ENCODE measurements at regions not wholly inside any gene's neighbourhood (a gene's known extent, or its start where the extent isn't known, plus 50 kb on each side); places are given as distances from the start of the nearest gene placed in this dataset.

- ChIA-PET CTCF (interaction anchor here (0.6 to 2.7 kb wide), 5 partner anchors 39 to 299 kb away, joined by 3 to 8 read pairs (median 3); no protein-coding TSS in a partner anchor), POLR2A (no interaction called here)
- no peaks in the 10 kb centered on the region for H3K36me3 ChIP-seq (ENCODE audit: control insufficient read depth in 2 of 2, insufficient read depth in 1 of 2, low read length in 2 of 2)
- H3K27ac ChIP-seq (ENCODE audit: extremely low read depth, low read depth, low read length): no peak overlapping the region
- no peak for TF ChIP-seq ZFP69B (tag by site-specific recombination; IDR thresholded peaks at IDR 0.05)
- no peak for TF ChIP-seq MEIS1 (CRISPR knock-in tag; IDR thresholded peaks at IDR 0.05; ENCODE audit: borderline replicate concordance)
- TF ChIP-seq, protein P1, sequence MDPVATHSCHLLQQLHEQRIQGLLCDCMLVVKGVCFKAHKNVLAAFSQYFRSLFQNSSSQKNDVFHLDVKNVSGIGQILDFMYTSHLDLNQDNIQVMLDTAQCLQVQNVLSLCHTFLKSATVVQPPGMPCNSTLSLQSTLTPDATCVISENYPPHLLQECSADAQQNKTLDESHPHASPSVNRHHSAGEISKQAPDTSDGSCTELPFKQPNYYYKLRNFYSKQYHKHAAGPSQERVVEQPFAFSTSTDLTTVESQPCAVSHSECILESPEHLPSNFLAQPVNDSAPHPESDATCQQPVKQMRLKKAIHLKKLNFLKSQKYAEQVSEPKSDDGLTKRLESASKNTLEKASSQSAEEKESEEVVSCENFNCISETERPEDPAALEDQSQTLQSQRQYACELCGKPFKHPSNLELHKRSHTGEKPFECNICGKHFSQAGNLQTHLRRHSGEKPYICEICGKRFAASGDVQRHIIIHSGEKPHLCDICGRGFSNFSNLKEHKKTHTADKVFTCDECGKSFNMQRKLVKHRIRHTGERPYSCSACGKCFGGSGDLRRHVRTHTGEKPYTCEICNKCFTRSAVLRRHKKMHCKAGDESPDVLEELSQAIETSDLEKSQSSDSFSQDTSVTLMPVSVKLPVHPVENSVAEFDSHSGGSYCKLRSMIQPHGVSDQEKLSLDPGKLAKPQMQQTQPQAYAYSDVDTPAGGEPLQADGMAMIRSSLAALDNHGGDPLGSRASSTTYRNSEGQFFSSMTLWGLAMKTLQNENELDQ (tag by site-specific recombination; IDR thresholded peaks at IDR 0.05; ENCODE audit: low read depth): no peak
- no peak for TF ChIP-seq ZNF433 (tag by site-specific recombination; IDR thresholded peaks at IDR 0.05; ENCODE audit: low read depth)
- TF ChIP-seq ZNF221 (tag by site-specific recombination; IDR thresholded peaks at IDR 0.05; ENCODE audit: borderline replicate concordance): no peak
- TF ChIP-seq YY2 (tag by site-specific recombination; IDR thresholded peaks at IDR 0.05): no peak
- no peak for TF ChIP-seq ZNF274 (IDR thresholded peaks at IDR 0.05; ENCODE audit: low read length)
- TF ChIP-seq ZNF274 (tag by site-specific recombination; IDR thresholded peaks at IDR 0.05; ENCODE audit: borderline replicate concordance): no peak
- TF ChIP-seq ZNF645 (tag by site-specific recombination; IDR thresholded peaks at IDR 0.05): no peak
- no peak for TF ChIP-seq ZNF394 (tag by site-specific recombination; IDR thresholded peaks at IDR 0.05; ENCODE audit: borderline replicate concordance)
- TF ChIP-seq ZXDB (tag by site-specific recombination; IDR thresholded peaks at IDR 0.05): no peak
- no peak for TF ChIP-seq ZNF211 (tag by site-specific recombination; IDR thresholded peaks at IDR 0.05; ENCODE audit: low read depth)
- no peak for TF ChIP-seq ZFP3 (tag by site-specific recombination; IDR thresholded peaks at IDR 0.05; ENCODE audit: low read depth)
- TF ChIP-seq RBAK (tag by site-specific recombination; IDR thresholded peaks at IDR 0.05): no peak
- no peaks in the 10 kb centered on the region for H3K9me3 ChIP-seq (ENCODE audit: control insufficient read depth, insufficient read depth, low read depth, low read length)
- no peak overlapping the region for H3K4me3 ChIP-seq (ENCODE audit: low read depth, low read length)
- peaks cover 3% of the 10 kb centered on the region for H3K4me1 ChIP-seq (ENCODE audit: control insufficient read depth, insufficient read depth, low read length)
Observed at GRCh38 chr6:133623065-133623464, 265.8 kb upstream of the TCF21 start.

DNA sequence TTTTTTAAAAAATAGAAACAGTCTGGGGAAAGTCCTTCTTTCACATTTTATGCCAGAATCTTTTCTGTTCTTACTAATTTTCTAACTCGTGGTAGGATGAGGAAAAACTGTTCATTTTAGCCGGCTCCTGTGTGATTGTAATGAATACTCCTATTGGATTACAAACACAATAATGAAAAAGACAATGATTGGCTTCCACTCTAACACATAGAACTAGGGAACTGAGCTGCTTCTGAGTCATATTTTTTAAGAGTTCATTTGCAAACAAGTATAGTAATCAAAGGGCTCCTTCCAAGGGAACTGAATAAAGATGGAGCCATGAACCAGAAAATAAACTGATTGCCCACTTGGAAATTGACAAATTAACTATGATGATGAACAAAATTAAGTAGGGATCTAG lies 265.3 kb upstream of the TCF21 start:
- H3K36me3 ChIP-seq (ENCODE audit: control insufficient read depth in 2 of 2, insufficient read depth in 1 of 2, low read length in 2 of 2): no peaks in the 10 kb centered on the region
- CTCF ChIA-PET: interaction anchor here (0.8 to 2.7 kb wide), 4 partner anchors 55 to 298 kb away, joined by 3 to 8 read pairs (median 4); no protein-coding TSS in a partner anchor
- POLR2A ChIA-PET: no interaction called here
- H3K9me3 ChIP-seq (ENCODE audit: control insufficient read depth, insufficient read depth, low read depth, low read length): no peaks in the 10 kb centered on the region
- peaks cover 3% of the 10 kb centered on the region for H3K4me1 ChIP-seq (ENCODE audit: control insufficient read depth, insufficient read depth, low read length)
- no peak overlapping the region for H3K4me3 ChIP-seq (ENCODE audit: low read depth, low read length)
- no peak overlapping the region for H3K27ac ChIP-seq (ENCODE audit: extremely low read depth, low read depth, low read length)
- TF ChIP-seq, protein P2, sequence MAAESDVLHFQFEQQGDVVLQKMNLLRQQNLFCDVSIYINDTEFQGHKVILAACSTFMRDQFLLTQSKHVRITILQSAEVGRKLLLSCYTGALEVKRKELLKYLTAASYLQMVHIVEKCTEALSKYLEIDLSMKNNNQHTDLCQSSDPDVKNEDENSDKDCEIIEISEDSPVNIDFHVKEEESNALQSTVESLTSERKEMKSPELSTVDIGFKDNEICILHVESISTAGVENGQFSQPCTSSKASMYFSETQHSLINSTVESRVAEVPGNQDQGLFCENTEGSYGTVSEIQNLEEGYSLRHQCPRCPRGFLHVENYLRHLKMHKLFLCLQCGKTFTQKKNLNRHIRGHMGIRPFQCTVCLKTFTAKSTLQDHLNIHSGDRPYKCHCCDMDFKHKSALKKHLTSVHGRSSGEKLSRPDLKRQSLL (tag by site-specific recombination; IDR thresholded peaks at IDR 0.05): no peak
- TF ChIP-seq AEBP2 (tag by site-specific recombination; IDR thresholded peaks at IDR 0.05; ENCODE audit: borderline replicate concordance): no peak
- no peak for TF ChIP-seq ZNF280D (tag by site-specific recombination; IDR thresholded peaks at IDR 0.05)
- no peak for TF ChIP-seq ZNF350 (tag by site-specific recombination; IDR thresholded peaks at IDR 0.05)
- no peak for TF ChIP-seq GLIS1 (tag by site-specific recombination; IDR thresholded peaks at IDR 0.05)
- no peak for TF ChIP-seq ZNF121 (tag by site-specific recombination; IDR thresholded peaks at IDR 0.05)
- TF ChIP-seq ZBTB10 (tag by site-specific recombination; IDR thresholded peaks at IDR 0.05): no peak
- no peak for TF ChIP-seq ZNF138 (tag by site-specific recombination; IDR thresholded peaks at IDR 0.05; ENCODE audit: borderline replicate concordance)
- no peak for TF ChIP-seq GLI2 (tag by site-specific recombination; IDR thresholded peaks at IDR 0.05; ENCODE audit: borderline replicate concordance, low read depth)
- TF ChIP-seq ZNF776 (tag by site-specific recombination; IDR thresholded peaks at IDR 0.05; ENCODE audit: borderline replicate concordance): no peak

All from HEK293 (cell line).